HG02973 (cell line): ENCODE measurements at regions not wholly inside any gene's neighbourhood (a gene's known extent, or its start where the extent isn't known, plus 50 kb on each side); places are given as distances from the start of the nearest gene placed in this dataset.
"Not testable (repeated sequence)": the region's sequence is repeated elsewhere in the genome, so short reads cannot be mapped to it uniquely, and the experiment has no call there.

Experiments
- ATAC-seq: cut with Tn5 transposase; IDR thresholded peaks from one replicate; pipeline ENCODE4 v1.9.1; 2021; ENCODE audit warnings: moderate library complexity; ENCODE audit not compliant: unreplicated experiment

DNA sequence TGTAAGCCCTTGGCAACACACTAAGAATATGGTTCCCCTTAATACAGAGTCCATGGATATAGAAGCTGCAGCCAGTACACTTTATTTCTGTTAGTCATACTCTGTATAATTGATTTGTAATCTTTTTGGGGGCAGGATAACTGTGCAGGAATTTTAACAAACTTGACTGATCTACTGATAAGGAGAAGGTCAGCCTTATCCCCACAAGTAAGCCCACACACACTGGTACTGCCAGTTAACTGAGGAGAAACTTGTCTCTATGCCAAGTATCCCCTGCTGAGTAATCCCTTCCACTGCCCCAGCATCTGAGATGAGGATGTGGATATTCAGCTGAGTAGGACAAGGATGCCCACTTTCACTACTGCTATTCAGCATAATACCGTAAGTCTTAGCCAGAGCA lies 154.9 kb upstream of the CXXC4 start:
- ATAC-seq = no peak

DNA sequence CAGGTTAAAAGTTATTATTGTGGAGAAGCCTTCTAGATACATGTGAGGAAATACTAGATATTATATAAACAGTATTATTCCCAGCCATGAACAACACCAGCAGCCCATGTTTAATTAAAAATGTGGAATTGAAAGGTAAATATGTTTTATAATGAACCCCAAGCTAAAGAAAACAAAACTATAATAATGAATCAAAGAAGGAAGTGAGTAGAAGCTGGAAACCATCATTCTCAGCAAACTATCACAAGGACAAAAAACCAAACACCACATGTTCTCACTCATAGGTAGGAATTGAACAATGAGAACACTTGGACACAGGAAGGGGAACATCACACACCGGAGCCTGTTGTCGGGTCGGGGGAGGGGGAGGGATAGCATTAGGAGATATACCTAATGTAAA lies 167.6 kb upstream of the CXXC4 start:
- not testable (repeated sequence) for ATAC-seq

DNA sequence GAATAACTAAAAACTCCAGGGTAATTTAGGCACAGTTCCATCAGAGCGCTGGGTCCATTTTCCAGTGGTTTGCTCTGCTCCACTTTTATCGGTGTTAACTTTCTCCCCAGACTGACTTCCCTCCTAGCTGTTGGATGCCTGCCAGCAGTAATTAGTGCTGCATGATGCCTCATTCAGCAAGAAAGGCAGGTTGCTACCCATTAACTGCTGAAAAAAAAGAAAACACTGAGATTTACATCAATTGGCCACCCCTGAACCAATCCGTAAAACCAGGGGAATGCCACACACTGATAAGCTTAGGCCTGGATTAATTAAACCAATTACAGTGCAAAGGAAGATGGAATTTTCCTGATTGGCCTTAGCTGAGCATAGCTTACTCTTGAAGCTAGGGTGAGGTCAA lies 182.4 kb upstream of the CXXC4 start:
- ATAC-seq = no peak

DNA sequence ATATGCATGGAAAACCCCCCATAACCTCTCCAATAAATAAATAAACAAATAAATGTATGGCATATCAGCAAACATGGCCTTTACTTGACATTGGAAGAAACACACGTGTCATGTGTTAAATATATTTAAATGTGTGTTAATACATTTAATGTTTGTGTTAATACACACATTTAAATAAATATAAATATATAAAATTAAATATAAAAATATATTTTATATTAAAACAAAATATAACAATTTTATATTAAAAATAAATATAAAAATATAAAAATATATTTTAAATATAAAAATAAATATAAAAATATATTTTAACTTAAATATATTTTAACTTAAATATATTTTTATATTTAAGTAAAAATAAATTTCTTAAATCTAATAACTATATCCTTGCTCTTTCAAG lies 187.6 kb upstream of the CXXC4 start:
- ATAC-seq = no peak

DNA sequence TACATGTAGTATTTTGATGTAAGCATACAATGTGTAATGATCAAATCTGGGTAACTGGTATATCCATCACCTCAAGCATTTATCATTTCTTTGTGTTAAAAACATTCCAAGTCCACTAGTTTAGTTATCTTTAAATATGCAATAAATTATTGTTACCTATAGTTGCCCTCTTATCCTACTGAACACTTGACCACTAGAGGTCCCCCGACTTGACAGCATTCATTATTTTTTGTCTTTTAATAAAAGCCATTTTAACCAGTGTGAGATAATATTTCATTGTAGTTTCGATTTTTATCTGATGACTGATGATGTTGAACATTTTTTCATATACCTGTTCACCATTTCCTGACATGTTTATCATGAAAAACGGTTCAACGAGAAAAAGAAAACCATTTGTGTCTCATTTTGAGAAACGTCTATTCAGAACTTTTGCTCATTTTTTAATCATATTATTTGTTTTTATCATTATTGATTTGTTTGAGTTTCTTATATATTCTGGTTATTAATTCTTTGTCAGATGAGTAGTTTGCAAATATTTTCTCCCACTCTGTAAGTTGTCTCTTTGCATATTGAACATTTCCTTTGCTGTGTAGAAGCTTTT lies 199.0 kb upstream of the CXXC4 start:
- ATAC-seq = no peak

DNA sequence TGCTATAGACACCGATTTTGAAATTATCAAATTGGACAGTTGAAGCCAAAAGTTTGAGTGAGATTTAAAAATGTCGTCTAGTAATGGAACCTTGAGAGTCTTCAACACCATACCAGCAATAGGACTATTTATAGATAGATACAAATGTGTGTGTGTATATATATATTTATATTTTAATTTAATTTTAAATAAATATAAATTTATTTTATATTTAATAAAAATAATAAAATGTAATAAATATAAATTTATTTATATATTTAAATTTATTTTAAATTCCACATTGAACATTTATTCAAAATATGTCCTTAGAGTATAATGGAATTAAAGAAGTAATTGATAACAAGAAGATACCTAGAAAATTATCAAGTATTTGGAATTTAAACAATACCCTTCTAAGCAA lies 221.9 kb upstream of the CXXC4 start:
- no peak for ATAC-seq

DNA sequence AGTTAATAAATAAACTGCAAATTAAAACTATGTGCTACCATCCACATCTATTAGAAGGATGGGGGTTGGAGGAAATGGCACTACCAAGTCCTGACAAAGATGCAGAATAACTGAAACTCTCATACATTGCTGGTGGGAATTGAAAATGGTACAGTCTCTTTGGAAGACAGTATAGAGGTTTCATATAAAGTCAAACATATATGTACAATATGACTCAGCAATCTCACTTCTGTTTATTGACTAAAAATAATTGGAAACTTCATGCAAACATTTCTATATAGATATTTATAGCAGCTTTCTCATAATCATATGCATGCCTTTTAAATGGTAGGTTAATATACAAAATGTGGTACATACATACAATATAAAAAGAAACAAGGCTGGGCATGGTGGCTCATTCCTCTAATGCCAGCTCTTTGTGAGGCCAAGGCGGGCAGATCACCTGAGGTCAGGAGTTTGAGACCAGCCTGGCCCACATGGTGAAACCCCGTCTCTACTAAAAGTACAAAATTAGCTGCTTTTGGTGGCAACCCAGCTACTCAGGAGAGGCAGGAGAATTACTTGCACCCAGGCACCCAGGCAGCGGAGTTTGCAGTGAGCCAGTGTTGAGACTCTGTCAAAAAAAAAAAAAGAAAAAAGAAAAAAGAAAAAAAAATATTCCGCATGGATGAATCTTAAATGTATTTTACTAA lies 225.0 kb upstream of the CXXC4 start:
- peak; percentile 99 for ATAC-seq

DNA sequence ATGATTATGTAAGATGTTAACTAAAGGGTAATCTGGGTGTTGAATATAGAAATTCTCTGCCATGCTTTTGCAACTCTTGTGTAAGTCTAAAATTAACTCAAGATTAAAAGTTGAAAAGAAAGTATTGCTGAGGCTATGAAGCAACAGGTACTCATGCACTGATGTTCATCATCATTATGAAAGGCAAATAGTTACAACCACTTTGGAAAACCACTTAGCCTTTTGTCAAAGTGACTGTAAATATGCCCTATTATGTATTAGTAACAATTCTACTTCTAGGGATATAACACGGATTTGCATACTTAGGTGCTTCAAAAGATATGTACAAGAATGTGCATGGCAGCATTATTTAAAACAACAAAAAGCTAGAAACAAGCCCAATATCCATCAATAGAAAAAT lies 227.8 kb upstream of the CXXC4 start:
- ATAC-seq = no peak

DNA sequence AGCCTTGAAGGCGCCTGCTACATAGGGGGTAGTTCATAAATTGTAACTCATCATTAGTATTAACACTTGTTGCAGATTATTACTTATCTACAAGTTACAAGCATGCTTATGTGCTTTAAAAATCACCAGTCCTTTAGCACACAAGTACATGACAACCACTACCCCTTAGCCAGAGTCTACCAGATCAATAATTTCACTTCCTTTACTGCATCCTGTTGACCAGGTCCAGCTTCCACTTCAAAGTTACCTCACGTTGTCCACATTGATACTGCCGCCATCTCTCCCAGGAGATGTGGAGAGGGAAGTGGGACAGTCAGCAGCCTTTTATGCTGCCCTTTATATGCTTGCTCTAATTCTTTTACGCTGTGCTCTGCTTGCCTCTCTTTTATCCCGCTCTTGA lies 231.3 kb upstream of the CXXC4 start:
- no peak for ATAC-seq

DNA sequence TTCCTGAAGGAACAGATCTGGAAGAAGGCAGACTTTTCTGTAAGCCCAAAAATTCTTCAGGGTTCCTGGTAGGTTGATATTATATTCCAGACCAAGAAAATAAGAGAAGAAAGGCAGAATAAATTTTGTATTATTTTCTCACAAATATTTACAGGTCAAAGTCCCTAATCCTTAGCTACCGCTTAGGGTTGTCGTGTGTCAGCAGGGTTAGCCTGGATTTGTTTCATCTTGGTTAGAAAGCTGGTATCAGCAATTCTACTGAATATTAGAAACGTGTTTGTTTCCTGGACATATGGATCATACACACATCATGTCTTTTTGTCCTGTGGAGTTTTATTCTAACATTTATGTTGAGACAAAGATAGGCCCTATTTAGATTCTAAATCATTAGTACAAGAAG lies 232.9 kb upstream of the CXXC4 start:
- no peak for ATAC-seq

DNA sequence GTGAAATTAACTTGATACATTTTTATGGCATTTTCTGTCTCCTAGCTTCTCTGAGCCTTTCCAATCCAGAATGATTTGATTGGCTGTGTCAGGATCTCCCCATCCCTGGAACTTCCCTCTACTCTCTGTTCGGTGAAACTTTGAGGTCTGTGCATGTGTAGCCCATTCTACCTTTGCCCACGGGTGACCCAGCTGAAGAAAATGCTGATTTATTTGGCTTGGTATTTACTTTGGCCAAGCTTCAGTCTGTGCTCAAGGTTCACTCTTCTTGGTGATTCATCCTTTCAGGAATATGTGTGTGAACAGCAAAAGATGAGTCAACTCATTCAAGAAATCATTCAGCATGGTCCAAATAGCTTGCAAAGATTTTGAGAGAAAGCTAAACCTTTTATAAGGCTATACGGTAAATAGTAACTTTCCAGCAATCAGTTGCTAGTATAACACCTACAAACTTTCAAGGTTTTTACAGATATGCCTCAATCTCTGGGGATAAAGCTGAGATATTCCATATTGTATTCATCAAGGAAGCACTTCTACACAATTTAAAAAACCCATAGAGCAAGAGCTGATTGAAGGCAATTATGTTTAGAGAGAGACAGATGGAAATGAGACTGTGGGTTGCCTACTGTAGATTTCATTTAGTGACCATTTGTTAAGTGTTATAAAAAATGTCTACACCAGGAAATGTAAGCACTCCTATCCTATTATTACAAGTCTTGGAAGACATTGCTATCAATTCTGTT lies 233.9 kb upstream of the CXXC4 start:
- no peak for ATAC-seq

DNA sequence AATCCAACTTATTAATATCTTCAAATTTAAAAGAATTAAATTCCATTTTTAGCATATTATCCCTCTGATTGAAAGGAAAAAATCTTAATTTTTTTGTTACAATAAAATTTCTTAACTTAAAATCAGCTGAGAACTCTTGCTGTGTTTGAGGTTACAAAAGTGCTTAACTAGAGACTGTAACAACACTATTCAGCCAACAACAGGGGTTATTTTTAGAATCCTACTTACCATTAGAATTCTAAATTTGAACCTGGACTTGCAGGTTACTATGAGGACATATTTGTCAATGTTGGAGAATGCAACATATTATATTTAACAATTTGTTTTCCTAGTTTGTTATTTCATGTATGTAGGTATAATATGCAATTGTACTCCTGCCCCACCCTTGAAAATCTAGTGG lies 238.1 kb upstream of the CXXC4 start:
- ATAC-seq = no peak

DNA sequence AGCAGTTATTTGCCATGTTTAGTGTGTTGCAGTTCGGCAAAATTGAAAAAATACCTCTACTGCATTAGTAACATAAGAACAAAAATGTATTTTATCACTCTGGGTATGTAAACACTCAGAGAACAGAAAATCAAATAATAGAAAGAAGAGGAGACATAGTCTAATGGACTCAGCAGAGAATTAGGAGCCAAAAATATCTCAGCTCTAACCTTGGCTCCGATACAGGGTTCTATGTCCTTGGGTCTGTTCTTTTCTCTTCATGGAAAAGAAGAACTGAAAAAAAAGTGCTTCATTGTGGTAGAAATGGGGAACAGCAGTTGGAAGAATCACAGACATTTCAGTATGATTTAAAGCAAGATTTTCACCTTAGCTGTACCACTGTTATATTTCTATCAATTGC lies 240.5 kb upstream of the CXXC4 start:
- ATAC-seq = no peak

DNA sequence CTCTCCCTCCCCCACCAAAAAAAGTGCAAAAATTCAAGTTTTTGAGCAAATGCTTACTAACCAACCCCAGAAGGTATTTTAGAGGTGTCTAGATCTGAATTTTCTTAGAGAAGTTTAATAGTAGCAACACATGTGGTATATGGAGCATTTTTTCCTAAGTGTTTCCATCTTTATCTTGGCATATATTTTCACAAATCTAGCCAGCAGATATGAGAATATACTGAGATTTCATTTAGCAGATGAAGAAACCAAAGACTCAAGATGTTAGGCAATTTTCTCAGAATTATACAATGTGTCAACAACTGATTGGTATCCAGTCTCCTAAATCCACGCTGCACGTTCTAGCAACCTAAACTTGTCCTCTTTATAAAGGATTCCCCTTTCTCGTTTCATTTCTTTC lies 245.5 kb upstream of the CXXC4 start:
- no peak for ATAC-seq

DNA sequence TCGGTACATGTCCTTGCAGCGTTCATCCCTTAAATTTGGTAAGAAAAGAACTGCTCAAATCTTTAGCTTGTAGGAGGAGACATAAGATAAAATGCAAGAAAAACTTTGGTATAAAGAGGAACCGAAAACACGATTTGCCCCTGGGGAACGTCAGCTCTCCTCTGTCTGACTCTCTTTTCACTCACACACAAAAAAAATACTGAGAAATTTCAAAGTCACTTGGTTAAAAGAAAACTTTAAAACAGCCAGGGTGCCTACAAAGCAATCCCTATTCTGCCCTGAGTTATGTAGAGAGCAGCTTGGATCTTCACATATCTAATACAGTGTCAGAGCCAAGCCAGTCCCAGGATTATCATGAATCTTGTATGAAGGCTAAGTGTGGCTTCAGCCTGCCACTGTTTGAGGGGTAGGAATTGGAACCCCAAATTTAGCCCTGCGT lies 248.5 kb upstream of the CXXC4 start:
- peak; percentile 94 for ATAC-seq

DNA sequence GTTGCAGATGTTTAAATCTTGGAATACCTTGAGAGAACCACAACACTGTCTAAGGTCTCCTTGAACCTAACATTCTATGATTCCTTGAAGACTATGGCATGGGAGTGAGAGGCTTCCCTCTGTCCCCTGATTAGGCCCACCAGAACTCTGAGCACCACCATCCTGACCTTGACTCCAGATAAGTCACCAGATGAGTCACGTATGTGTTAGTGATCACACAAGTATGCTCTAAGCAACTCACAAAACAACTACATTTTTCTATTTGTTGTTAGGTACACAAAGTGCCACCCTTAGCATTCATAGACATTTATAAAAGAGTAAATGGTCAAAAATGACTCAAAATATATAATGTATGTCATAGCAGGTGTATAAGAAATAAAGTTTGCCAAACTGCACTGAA lies 252.9 kb upstream of the CXXC4 start:
- no peak for ATAC-seq

DNA sequence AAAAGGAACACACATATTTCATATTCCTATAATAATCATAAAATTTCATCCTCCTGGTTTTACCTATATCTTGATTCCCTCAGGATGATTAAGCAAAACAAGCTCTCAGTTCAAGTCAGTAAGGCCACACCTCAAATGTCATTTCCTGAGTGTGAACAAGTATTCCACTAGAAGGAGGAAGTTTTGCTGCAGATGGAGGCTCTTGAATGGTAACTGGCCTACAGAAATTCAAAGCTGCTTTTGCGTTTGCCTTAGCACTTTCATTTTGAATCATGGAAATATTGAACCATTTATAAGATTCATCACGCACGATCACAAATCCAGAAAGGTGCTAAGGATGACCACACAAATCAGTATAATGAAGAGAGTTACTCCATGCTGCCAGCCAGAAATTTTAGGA lies 254.4 kb upstream of the CXXC4 start:
- no peak for ATAC-seq

DNA sequence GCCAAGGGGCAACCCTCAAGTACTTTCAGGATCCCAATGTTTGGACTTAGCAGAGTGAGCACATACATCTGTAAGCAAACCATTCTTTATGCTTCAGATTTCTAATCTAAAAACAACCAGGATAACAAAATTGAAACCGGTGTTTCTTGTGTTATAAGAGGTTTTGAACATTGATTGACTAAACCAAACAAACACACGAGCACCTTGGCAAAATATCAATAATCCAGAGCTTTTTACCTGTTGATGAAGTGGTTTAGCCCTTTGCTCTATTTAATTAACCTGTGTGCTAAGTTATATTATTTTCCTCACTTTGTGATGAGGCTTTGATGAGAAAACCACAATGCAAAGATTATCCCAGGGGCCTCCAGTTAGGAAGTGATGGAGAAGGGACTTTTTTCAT lies 255.3 kb upstream of the CXXC4 start:
- no peak for ATAC-seq

DNA sequence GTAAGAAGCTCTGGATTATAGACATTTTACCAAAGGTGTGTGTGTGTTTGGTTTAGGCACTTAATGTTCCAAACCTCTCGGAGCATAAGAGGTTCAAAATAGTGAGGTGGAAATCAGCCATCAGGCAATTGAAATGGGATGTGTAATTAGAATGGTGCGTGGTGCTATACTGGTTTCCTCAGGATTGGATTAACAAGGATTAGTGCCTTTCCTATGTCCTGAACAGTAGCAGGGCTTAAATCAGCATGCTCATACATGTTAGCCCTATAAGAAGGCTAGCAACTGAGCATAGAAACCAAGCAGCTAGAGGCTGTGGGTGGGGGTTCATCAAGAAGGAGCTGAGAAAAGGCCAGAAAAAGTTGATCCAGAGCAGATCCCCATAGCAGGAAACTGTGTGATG lies 256.8 kb upstream of the CXXC4 start:
- ATAC-seq = no peak

DNA sequence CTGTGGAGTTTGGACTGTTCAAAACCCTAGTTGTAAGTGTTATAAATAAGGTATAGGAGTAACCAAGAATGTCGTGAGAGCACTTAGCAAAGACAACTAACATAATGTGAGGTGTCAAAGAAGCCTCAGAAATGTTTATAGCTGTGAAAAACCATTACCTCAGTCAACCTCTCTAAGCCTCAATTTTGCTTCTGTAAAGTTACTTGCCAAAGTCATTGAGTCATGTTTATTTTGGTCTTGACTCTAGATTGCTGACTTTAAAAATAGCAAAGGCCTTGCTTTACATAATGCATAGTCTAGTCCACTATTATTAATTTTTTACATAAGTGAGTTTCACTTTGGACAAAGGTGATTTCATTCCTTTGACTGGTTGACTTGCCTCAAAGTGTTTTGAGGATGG lies 257.6 kb upstream of the CXXC4 start:
- ATAC-seq = peak; percentile 77

DNA sequence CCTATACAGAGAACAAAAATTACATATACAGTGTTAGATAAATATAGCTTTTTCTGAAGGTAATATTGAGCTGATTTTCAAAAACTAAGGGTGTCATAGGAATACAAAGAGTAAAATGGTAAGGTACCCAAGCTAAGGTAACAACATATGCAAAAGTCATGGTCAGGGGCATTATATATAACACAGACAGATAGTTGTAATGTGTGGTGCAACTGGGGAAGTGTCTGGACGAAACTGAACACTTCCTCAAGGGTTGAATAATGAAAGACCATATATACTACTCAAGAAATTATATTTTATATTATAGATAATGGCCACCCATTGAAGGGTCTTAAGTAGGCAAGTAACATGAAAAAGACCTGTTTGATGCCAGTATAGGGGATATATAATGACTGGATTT lies 262.1 kb upstream of the CXXC4 start:
- ATAC-seq = peak; percentile 46

DNA sequence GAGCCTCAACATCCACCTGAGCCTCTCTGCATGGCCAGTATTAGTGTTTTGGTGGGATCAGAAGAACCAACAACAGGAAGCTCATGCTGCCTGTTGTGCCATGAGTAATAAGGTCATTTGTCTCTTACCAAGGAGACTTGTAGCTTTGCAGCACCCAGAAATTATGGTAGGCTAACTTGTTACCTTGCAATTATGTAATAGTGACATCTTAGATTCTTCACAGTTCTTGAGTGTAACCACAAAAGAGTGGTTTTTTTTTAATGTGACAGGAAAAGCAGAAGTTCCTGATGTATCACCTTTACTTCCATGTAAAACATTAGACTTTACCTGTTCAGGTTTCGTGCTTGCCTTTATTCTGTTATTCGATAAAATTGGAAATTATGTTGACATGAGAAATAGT lies 263.9 kb upstream of the CXXC4 start:
- no peak for ATAC-seq
